GM18519 (cell line): ENCODE measurements at regions not wholly inside any gene's neighbourhood (a gene's known extent, or its start where the extent isn't known, plus 50 kb on each side); places are given as distances from the start of the nearest gene placed in this dataset.

Experiments used
- ATAC-seq: cut with Tn5 transposase; IDR thresholded peaks from one replicate; pipeline ENCODE4 v1.9.1; 2021; ENCODE audit warnings: mild to moderate bottlenecking, moderate library complexity; ENCODE audit not compliant: unreplicated experiment, low FRiP score

DNA sequence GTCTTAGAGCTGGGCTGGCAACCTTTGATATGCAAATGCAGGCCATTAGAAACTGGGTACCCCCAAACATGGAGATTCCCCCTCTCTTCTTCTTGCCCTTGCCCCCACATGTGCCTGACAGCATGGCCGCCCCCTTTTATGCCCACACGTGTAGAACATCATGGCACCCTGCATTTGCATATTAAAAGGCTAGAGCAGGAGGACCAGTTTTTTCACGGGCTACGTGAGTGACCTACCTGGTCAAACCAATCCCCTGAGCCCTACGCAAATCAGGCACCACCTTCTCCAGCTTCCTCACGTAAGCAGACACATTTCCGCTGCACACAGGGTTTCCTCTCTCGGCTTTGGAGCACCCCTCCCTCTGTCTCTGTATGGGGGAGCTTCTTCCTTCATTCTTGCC, 110.9 kb upstream of the COPS8 start:
- ATAC-seq, result no peak

- ATAC-seq, result no peak
These were observed 109.9 kb upstream of the COPS8 start for GRCh38 chr2:236975766-236976165.

GRCh38 chr2:236976266-236977062, 109.2 kb upstream of the COPS8 start:
- ATAC-seq, result no peak

DNA sequence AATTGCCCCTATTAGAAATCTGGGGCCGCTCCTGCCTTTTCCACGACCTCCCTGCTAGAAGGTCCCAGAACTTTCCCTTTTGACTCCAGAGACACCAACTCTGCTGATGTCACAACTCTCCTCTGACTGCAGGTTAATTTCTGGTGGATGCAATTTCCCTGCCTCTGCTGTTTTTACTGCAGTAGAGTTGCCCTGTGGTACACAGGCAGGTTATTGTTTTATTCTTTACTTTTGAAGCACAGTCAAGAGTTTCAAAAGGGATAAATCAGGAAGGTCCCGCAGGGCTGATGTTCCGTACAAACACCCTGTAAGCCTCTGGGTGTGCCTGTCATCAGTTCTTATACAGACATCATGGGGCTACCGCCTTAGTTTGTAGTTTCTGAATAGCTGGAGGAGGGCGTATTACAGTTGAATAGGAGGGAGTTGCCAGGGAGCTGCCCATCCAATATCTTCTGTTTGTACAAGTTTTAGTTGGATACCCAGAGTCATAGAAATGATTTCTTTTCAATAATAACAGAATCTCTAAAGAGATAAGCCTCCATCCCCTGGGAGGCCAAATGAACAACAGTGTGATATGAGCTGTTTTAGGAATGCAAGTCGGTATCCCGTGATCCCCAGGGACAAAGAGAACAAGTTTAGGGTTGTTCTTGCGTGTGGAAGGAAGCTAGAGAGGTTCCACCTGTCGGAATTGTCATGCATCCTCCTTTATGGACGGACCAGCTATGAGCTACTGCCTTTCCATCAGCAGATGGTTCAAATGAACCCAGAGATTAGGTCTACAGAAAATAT, 108.4 kb upstream of the COPS8 start:
- ATAC-seq, result no peak

- no peak for ATAC-seq
These were observed 107.8 kb upstream of the COPS8 start for GRCh38 chr2:236977852-236978398.

DNA sequence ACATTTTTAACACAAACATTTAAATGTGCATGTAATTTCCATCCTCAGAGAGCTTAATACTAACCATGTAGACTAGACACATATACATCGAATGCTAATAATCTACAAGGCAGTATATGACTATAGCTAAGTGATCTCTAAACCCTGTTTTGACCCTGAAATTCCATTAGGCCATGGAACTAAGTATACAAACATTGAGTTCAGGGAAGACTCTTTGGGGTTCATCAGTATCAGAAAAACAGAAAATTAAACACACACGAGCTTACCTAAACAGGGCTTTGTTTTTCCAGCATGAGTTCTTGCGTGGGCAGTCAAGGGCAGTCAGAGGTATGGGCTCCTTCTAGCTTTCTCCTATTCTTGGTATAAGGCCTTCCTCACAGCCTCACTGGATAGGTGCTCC, 106.0 kb upstream of the COPS8 start:
- no peak for ATAC-seq

DNA sequence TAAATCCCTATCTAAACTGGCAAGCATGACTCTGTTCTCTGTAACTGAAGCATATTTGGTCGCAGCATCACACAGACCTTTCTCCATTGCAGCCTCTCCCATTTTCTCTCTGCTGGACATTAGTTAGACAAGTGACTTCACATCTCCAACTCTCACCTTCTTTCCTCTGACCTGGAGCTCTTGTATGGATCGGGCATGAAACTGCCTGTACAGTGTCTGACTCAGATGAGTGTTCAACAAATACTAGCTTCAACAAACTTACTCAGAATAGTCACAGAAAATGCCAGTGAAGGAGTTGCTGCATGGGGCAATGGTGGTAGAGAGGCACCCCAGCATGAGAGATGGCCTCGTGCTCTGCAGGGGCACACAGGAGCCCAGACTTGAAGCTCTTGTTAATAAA, 104.7 kb upstream of the COPS8 start:
- ATAC-seq, result no peak

GRCh38 chr2:236981701-236982485, 103.8 kb upstream of the COPS8 start:
- no peak for ATAC-seq

DNA sequence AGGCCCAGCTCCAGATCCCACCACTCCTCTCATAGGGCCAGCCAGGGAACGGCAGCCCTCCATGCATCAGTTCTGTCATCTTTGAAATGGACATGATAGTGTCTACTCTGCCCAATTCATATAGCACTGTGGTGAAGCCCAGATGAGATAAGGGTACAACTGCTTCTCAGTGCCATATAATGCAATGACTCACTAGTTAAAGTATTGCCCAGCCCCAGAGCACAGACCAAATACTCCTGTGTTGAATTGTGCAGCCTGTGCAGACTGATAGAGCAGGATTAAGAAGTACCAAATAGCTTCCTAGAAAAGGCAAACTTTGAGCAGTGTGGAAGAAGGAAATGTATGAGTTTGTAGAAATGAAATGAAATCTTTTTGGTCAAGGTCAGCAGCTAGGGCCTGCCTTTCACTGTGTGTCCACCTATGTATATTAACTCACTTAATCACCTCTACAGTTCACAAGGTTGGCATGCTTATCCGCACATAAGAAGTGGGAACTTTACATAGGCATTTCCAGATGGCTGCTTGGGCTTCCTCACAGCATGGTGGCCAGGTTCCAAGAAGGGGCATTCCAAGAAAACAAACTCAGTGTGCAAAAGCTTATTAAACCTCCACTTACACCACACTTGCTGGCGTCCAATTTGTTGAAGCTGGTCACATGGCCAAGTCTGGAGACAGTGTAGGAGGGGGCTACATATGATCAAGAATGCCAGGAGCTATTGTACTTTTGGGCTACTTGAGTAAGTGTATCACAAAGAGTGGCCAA, 102.8 kb upstream of the COPS8 start:
- ATAC-seq, result no peak

DNA sequence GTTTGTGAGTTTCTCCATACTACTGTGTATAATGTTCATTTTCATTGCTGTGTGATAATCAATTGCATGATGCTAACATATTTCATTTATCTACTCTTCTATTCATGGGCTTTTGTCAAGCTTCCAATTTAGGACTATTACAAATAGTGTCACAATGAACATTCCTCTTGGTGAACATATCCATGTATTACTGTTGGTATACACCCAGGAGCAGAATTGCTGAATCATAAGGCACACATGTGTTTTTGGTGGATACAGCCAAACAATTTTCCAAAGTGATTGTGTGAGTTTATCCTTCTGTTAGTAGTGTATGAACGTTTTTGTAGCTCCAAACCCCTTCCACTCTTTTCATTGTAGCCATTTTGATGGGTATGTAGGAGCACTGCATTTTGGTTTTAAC, 101.6 kb upstream of the COPS8 start:
- ATAC-seq, result no peak

DNA sequence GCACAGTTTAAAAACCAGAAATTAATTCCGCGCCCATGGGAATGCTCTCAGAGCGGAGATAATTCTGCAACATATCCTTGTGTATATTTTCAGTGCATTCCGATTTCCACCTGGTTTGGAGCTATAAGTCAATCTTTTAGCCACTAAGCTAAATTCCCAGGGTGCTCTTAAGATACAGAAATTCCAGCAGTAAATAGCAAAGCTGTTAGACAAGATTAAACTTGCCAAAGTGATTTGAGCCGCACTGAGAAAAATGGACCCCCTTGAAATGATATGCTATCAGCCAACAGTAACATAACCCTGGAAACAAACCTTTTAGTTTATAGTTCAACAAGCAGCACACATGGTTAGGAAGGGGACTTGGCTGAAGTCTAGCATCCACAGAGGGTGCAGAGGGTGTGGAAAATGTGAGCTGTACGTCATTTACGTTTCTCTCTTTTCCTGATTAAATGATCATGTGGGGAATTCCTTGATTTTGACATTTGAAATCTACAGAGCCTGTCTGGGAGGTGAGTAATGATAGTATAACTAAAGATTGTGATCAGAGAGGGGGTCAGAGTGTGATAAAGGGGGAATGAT, 99.8 kb upstream of the COPS8 start:
- no peak for ATAC-seq

DNA sequence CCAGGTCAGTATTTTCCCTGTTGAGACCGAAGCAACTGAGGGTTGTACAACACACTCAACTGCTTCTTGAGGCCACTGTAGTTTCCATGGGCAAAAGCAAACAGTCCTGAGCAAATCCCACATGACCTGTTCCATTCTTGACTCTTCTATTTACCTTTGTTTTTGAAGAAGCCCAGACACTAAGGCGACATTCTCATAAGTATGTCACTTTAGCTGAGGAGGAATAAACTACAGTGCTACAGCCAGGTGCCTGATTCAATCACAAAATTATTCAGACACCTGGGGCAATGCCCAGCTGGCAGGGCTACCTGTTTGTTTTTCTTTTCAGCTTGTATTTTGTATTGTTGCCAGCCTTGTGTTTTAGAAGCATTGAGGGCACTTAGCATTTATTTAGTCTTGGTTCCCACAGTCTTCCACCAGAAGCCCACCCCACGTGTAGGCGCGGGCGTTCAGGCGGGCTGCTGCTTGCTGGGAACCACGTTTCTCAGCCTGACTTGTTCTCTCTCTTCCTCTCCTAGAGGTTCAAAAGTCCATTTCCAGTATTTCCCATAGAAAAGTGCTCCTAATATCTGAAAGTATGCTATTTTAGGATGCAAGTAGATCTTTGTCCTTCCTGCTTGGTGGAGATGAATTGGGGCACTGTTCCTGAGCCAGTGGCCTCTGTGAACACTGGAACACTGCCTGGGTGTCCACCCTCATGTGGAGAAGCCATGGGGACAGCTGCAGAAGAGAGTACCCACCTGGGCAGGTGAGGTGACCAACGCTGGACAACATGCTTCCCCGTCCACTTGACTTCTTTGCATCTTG, 99.0 kb upstream of the COPS8 start:
- no peak for ATAC-seq

- ATAC-seq, result no peak
These were observed 97.5 kb upstream of the COPS8 start for GRCh38 chr2:236988216-236988615.

DNA sequence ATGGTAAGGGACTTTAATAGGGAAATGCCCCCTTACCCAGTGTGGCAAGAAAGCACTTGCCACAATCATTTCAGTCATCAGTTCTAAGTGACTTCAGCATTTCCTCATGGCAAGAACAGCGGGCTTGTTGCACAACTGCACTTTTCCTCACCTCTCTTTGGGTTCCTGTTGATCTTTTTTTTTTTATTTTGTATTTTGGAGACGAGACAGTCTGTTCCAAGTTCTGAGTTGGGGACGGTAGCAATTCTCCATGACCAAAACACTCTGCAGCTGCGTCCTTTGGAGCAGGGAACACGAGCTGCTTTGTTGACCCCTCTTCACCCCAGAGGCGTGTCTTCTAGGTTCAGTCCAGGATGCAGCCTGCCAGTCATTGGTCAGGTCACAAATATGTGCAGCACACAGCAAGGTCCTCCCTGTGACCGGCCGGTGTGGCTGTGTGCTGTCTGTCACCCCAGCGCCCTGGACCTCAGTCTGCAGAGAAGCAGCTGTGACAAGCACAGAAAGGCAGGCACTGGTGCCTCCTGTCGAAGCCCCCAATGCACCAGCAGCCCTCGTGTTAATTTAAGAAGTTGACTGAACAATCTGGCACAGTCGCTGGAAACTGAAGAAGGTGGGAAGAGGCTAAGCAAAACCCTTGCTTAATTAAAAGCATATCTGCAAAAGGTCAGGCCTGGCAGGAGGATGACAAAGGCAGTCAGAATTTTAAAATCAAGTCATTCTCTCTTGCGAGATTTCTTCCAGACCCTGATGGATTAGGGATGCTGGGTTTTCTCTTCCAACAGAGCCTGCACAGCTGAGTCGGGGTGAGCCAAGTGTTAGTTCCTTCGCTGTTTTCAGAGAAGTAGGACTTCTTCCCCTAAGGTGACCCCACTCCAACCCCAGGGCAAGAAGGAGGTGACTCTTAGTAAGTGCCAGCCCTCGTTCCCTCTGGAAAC, 96.7 kb upstream of the COPS8 start:
- ATAC-seq, result no peak

GRCh38 chr2:236990552-236990951, 95.1 kb upstream of the COPS8 start:
- no peak for ATAC-seq

DNA sequence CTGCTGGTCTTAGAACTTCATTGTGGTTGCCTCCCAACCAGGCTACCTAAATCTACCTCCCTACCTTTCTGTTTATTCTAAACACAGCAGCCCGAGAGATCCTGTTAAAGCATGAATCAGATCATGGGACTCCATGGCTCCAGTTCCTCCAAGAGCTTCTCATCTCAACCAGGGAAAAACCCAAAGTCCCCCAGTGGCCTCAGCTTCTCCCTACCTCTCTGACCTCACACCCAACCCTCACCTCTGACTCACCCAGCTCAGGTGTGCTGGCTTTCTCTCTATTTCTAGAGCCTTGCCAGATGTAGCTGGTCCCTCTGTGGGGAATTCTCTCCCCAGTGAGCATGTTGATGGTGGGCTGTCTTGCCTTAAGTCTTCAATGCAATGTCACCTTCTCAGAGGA, 93.8 kb upstream of the COPS8 start:
- no peak for ATAC-seq

DNA sequence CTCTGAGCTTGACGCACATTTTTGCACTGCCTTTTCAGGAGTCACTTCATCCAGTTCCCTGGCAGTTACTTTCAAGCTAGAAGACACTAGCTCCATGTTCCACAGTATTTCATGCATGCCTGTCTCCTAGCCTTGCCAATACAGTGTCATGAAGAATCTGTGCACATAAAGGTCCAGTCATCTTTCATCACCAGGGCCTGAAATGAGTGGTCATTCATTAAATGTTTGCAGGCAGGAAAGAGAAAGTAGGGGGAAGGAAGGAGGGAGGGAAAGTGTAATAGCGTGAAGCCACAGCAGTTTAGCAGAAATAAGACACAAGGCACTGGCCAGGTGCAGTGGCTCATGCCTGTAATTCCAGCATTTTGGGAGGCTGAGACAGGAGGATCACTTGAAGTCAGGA, 92.4 kb upstream of the COPS8 start:
- no peak for ATAC-seq

DNA sequence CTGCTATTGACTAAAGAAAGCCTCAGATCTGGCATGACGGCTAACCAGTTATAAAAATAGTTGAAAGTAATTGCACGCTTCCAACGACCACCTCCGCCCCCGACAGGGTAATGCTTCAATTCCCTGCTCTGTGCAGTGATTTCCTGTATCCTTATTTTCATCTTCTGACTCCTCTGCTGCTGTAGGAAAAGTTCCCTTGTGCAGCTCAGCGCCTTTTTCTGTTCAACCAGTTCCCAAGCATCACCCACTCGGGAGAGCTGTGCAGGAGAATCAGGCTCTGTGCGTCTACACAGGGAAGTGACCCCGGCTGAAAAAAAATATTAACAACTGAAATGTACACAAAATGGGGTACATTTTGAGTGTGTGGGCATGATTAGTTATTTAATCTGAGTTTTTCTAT, 91.3 kb upstream of the COPS8 start:
- no peak for ATAC-seq
